ENCODE measurements at regions not wholly inside any gene's neighbourhood (a gene's known extent, or its start where the extent isn't known, plus 50 kb on each side); places are given as distances from the start of the nearest gene placed in this dataset.

DNA sequence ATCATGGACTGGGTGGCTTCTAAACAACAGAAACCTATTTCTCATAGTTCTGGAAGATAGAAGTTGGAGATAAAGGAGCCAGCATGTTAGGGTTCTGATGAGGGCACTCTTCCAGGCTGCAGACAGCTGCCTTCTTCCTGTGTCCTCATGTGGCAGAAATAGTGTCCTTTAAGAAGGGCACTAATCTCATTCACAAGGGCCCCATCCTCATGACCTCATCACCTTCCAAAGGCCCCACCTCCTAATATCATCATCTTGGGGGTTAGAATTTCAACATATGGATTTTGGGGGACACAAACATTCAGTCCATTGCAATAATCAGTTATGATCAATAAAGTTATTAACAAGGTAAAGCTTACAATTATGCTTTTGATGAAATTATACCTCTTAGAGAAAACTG lies 130.8 kb upstream of the SLC22A23 start:
- DNase-seq: no peak

- DNase-seq: no peak
These were observed 128.6 kb upstream of the SLC22A23 start for GRCh38 chr6:3585320-3585935.

GRCh38 chr6:3584606-3585005 lies 127.8 kb upstream of the SLC22A23 start:
- no peak for DNase-seq

DNA sequence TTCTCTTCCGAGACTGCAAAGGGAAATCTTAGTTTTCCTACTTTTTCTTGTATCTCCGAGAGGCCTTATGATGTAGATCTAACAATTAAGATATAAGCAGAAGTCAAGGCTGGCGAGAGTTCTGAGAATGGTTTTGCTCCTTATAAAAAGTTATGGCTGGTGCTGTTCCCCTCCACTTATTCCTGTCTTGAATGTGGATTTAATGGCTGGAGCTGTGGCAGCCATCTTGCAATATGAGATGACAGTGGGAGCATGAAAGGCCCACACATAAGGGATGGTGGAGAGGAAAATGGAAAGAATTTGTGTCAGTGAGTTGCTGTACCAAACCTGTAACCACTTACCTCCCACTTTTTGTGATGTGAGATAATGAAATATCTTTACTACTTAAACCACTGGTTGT lies 124.6 kb upstream of the SLC22A23 start:
- no peak for DNase-seq

GRCh38 chr6:3579652-3580175 lies 122.9 kb upstream of the SLC22A23 start:
- no peak for DNase-seq

DNA sequence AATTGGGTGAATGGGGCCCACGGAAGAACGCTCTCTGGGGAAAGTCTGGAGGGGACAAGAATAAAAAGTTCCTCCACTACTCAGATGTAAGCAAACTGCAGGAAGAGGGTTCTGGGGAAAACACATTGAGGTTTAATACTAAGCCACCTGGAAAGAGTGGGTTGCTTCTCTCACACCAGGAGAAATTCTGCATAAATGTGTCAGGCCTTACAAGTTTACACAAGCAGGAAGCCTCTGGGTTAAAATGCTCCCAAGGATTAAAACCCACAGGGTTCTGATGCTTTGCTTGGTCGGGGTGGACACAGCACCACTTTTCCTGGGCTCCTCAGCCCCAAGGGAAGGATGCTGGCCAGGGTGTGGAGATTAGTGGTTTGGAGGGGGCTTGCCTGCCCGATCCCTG lies 122.1 kb upstream of the SLC22A23 start:
- DNase-seq: no peak

DNA sequence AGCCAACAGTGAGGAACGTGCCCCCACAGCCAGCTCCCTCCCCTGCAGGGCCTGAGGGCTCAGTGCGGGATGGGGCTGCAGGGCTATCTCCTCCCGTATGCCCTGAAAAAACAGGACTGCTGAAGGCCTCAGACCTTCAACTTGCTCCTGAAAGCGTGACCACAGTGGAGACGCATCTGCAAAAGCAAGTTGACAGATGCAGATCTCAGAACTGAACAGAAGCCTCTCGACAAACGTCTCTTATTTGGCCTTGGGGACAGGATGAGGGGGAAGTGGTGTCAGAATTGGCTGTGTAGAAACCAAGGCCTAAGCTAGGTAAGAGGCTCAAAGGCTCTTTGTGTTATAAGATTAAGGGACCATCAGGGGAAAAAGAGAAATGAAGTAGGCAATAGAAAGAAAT lies 120.7 kb upstream of the SLC22A23 start:
- no peak for DNase-seq

DNA sequence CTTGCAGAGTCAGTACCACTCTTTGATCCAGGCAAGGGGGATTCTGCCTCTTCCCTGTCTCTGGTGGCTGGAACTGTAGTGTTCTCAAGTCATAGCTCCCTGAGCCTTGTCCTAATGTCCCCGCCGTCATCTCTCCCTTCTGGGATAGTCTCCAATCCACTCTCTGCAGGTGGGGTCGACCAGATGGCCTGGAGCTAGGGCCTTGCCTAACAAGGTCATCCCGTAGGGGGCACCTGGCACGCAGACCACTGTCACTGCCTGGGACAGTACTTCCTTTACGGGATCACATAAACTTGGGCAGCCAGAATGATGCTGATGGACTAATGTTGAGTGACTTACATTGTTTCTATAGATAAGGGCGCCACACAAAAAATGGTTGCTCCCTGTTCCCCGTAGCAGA lies 118.9 kb upstream of the SLC22A23 start:
- DNase-seq: no peak

DNA sequence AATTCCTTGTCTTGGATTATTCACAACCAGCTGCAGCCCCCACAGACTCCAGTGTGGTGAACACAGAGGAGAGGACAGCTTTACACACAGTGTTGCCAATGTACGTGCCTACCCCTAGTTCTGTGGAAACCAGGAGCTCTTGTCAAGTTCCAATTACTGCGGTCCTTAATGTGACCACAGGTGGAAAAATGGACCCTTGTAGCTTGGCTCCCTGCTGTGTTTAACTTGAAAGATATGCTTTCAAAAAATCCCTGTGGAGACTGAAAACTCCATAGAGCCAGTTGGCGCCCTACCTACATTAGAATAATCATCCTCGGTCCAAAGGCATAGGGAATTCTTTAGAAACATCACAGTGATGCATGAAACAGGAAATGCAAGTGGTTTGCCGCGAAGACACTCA lies 118.3 kb upstream of the SLC22A23 start:
- no peak for DNase-seq

DNA sequence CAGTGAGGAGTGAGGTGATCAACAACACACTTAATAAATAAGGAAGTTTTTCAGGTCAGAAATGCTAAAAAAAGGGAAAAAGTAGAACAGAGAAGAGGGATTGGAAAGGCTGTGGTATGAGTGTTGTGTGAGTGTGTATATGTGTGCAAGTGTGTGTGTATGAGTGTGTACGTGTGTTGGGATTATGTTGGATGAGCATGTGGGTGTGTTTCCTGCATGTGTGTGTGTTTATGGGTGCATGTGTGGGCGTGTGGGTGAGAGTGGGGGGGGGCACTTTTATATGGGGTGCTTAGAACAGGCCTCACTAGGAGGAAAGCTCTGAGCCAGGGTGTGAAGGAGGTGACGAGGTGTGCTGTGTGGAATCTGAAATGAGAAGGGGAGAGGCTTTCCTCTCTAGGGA lies 116.8 kb upstream of the SLC22A23 start:
- DNase-seq: no peak

- DNase-seq: no peak
These were observed 115.0 kb upstream of the SLC22A23 start for GRCh38 chr6:3571836-3572235.

GRCh38 chr6:3571250-3571681 lies 114.4 kb upstream of the SLC22A23 start:
- no peak for DNase-seq

- DNase-seq: no peak
These were observed 113.0 kb upstream of the SLC22A23 start for GRCh38 chr6:3569816-3570215.

DNA sequence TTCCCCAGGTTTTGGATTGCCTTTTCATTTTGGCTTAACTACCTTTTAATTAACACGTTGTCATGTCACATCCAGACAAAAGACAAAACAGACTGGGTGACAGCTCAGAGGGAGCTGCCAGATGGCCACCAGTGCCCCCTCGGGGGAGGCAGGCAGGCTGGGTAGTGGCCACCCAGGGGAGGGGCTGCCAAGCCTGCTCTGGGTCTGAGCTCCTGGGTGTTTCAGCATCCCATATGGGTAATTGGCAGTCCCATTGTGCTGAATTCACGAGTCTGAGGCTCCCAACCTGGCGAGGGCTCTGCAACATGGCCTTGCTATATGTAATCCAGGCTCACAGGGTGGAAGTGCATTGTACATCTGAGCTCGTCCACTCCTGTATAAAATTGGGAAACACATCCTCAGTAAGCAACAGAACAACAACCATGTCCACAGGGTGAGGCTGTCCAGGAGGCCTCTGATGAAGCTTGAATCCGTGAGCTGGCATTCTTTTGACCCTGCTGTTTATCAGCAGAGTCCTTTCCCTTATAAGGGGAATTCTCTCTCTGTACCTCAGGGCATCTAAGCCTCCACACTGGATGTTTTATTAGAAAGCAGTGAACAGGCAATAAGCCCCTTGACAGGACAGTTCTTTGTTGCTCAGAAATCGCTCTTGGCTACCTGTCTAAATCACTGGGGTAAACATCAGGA lies 111.7 kb upstream of the SLC22A23 start:
- no peak for DNase-seq

- DNase-seq: no peak
These were observed 110.0 kb upstream of the SLC22A23 start for GRCh38 chr6:3566812-3567211.

DNA sequence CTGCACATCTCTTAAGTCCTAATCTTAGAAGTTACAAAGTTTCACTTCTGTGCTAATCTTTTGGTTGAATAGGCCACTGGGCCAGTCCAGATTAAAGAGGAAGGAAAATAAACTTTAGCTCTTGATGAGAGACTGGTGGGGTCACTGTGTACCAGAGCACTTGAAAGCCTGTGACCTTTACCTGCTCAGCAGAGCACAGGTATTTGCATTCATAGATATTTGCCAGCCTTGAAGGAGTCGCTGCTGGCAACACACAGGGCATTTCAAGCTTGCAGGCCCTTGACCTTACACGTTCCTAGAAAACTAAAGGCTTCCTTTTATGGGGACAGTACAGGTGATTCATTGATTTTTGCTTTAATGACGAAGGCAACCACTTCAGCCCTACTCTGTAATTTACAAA lies 108.4 kb upstream of the SLC22A23 start:
- no peak for DNase-seq

- no peak for DNase-seq
These were observed 104.9 kb upstream of the SLC22A23 start for GRCh38 chr6:3561725-3562124.

DNA sequence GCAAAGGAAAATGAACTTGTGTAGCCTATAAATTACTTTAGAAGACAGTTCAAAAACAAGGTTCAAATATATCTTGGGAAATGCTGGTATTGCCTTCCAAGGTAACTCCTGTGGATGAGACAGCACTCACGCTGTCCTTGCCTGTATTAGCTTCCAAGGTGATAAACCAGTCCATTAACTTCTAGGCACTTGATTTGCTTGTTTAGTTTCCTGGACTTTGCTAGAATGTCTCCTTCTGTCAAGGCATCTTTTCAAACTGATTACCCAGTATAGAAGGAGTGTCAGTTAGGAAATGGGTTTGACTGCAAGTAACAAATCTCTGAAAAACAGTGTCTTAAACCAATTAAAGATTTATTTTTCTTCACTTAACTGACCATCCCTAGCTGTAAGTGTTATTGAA lies 103.4 kb upstream of the SLC22A23 start:
- no peak for DNase-seq

DNA sequence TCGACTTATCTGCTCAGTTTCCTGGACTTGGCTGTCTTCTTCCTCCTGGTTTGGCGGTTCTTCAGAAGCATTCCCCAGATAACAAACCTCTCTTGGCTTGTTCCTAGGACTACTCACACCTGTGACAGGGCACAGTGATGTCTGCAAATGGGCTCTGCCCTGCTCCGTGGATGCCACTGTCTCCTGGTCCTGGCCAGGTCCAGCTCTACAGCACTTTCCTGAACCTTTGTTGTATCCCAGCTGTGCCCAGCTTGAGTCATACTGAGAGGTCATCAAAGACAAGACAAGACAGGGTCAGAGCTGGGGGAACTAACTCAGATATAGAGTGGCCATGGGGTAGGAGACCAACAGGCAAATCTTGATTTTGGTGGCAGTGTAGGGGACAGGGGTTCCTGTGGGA lies 102.7 kb upstream of the SLC22A23 start:
- DNase-seq: no peak

DNA sequence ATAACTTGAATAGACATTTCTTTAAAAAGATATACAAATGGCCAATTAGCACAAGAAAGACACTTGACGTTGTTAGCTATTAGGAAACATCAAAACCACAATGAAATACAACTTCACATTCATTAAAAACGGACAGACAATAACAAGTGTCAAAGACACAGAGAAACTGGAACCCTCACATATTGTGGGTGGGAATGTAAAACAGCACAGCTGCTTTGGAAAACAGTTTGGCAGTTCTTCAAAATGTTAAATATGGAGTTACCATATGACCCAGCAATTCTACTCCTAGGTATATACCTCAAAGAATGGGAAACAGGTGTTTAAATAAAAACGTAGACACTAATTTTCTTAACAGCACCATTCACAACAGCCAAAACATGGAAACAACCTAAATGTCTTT lies 100.5 kb upstream of the SLC22A23 start:
- DNase-seq: no peak

DNA sequence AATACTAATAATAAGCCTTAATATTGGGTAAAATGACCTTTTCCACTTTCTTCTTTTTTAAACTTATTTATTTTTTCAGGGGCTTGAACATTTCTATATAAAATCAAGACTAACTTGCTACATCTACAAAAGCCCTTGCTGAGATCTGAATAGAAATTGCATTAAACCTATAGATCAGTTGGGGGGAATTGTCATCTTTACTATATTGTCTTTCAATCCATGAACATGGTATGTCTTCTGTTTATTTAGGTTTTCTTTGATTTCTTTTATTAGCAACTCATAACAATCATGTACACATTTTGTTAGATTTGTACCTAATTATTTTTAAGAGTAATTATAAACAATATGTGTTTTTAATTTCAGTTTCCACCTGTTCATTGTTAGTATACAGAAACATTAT lies 96.4 kb upstream of the SLC22A23 start:
- DNase-seq: no peak

DNA sequence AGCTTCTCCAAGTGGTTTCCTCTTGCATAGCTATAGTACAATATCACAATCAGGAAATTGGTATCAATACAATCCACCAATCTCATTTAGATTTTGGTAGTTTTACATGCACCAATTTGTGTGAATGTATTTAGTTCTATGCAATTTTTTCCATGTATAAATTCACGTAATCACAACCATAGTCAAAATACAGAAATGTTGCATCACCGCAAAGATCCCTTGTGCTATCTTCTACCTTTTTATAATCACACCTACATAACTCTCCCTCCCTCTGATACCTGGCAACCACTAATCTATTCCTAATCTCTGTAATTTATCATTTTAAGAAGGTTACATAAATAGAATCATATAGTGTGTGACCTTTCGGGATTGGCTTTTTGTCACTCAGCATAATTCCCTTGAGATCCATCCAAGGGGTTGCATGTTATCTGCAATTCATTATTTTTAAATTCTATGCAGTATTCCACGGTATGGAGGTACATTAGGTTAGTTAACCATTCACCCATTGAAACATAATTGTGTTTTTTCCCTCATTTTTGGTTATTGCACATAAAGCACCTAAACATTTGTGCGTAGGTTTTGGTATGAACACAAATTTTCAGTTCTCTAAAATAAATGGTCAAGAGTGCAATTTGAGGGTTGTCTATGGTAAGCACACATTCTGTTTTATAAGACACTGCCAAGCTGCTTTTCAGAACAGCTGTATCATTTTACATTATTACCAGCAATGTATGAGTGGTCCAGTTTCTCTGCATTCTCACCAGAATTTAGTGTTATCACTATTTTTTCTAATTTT lies 95.1 kb upstream of the SLC22A23 start:
- DNase-seq: no peak

DNA sequence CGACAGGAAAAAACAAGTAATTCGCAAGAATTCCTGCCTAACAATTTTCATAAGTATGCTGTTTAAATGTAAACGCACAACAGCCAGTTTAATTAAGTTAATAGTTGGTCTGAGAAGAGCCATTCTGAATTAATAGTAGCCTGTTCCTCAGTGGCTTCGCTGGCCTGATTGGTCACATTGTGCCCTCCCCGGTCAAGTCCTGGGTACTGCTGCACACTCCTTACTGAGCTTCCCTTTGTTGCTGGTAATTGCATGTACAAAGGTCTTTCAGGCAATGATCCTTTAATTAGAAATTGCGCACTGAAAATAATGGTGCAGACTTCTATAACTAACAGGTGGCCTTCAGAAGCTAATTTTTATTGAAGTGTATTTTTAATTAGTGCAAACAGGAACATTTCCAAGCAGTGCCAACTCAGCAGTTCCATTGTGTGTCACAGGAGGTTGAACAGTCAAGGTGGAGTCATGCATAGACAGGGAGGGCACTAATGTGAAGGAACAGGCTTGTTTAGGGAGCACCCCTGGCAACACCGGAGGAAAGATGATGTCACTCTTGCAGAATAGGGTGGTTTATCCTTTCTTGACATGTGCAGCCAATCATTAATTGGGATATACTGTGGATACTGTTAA lies 92.6 kb upstream of the SLC22A23 start:
- no peak for DNase-seq

Data from right kidney (tissue), 1 donor.